Thyroid gland (tissue), 4 donors: ENCODE measurements at regions not wholly inside any gene's neighbourhood (a gene's known extent, or its start where the extent isn't known, plus 50 kb on each side); places are given as distances from the start of the nearest gene placed in this dataset.
"Not testable (repeated sequence)": the region's sequence is repeated elsewhere in the genome, so short reads cannot be mapped to it uniquely, and the experiment has no call there.

Experiments used
- CTCF ChIP-seq, 6 experiments: fragments of 200-600 bp in 3 of 6; fragments of 450-650 bp in 3 of 6; sonication (generic) in 3 of 6; IDR thresholded peaks; one replicate each; pipeline ENCODE4 v1.5.1; 2016 to 2019; ENCODE audit warnings: antibody characterized with exemption in 6 of 6, mild to moderate bottlenecking in 2 of 6, inconsistent platforms in 1 of 6, moderate library complexity in 1 of 6
- POLR2A ChIP-seq, 2 donors: fragments of 450-650 bp; IDR thresholded peaks; one replicate each; pipeline ENCODE4 v1.6.1; 2017; ENCODE audit warnings: antibody characterized with exemption in 2 of 2, mild to moderate bottlenecking in 2 of 2, moderate library complexity in 1 of 2

DNA sequence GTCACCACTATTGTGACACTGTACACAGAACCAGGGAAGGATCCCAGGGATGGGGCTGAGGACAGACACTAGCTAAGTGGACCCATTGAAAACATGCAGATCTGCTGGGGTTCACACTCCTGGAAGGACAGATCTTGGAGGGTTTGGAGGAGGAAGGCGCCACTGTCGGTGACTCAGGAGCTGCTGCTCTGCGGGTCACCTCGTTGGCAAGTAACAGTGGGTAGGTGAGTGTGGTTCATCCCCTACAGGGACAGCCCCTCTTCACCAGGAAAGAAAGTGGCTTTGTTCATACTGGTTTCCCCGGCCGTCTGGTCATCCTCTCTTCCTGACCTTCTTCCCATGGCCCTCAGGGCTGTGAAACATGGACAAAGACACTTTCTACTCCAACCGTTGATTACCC lies 139.5 kb downstream of the POTEB start:
- not testable (repeated sequence) for TF ChIP-seq CTCF, POLR2A (IDR thresholded peaks at IDR 0.05)
